ENCODE measurements at regions not wholly inside any gene's neighbourhood (a gene's known extent, or its start where the extent isn't known, plus 50 kb on each side); places are given as distances from the start of the nearest gene placed in this dataset.

DNA sequence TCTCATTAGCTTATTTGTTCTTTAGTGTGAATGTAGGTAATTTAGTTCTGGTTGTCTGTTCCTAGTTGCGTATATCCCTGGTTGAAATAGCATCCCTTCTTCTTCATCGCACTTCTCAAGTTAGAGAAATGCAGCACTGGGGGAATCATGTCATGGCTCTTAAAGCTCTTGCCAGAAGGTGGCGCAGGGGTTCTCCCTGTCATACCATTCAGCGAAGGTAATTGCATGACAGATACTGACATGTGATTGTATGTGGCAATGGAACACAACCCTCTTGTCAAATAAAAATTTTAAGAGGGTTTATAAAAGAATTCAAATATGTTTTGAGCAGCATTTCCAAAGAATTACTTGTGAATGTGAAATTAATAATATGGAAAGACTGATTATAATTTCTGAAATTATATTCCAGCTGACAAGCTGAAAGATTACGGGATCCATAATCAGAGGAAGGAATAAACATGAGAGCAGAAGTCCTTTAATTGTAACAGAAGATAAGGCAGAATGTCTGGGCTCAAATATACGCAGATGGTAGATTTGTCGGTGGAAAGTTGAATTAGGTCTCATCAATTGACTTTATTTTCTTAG is 411.7 kb downstream of the DSEL start:
- TF ChIP-seq EZH2phosphoT487 (IDR thresholded peaks at IDR 0.05; ENCODE audit: borderline replicate concordance, low read length) (no peak), CTCF (IDR thresholded peaks at IDR 0.05; ENCODE audit: low read depth, low read length, poor library complexity, severe bottlenecking) (peak; percentile 76)
- H3K9me3 ChIP-seq (ENCODE audit: control insufficient read depth, insufficient read depth, low read length), result no peaks in the 10 kb centered on the region
- H3K79me2 ChIP-seq (ENCODE audit: control insufficient read depth, low read length), result no peaks in the 10 kb centered on the region

GRCh38 chr18:67094123-67094522 is 422.4 kb downstream of the DSEL start:
- Histone ChIP-seq H4K20me1 (ENCODE audit: control insufficient read depth, insufficient read depth, low read depth, low read length) (no peaks in the 10 kb centered on the region), H3K9me2 (replicated peaks; ENCODE audit: control insufficient read depth, low read length) (no peaks in the 10 kb centered on the region), H3K27ac (ENCODE audit: low read depth, low read length) (no peak overlapping the region), H3K4me2 (ENCODE audit: low read length) (no peak overlapping the region), H3K4me1 (ENCODE audit: control insufficient read depth, low read length) (no peaks in the 10 kb centered on the region), H3F3A (ENCODE audit: control insufficient read depth, insufficient read depth) (no peaks in the 10 kb centered on the region), H3K9me3 (ENCODE audit: control insufficient read depth, insufficient read depth, low read length) (no peaks in the 10 kb centered on the region), H3K4me3 (ENCODE audit: low read length) (no peak overlapping the region), H3K79me2 (ENCODE audit: control insufficient read depth, low read length) (no peaks in the 10 kb centered on the region), H3K36me3 (ENCODE audit: control insufficient read depth, low read length) (no peaks in the 10 kb centered on the region), H3K27me3 (ENCODE audit: control insufficient read depth, low read length) (no peaks in the 10 kb centered on the region)
- no peak for TF ChIP-seq EZH2phosphoT487 (IDR thresholded peaks at IDR 0.05; ENCODE audit: borderline replicate concordance, low read length)
- no peak for TF ChIP-seq CTCF (IDR thresholded peaks at IDR 0.05; ENCODE audit: low read depth, low read length, poor library complexity, severe bottlenecking)

More for the DNA sequence above, 411.7 kb downstream of the DSEL start:
- no peaks in the 10 kb centered on the region for H3K9me2 ChIP-seq (replicated peaks; ENCODE audit: control insufficient read depth, low read length)
- no peak overlapping the region for H3K27ac ChIP-seq (ENCODE audit: low read depth, low read length)
- no peaks in the 10 kb centered on the region for H4K20me1 ChIP-seq (ENCODE audit: control insufficient read depth, insufficient read depth, low read depth, low read length)
- H3K4me2 ChIP-seq (ENCODE audit: low read length), result no peak overlapping the region
- H3F3A ChIP-seq (ENCODE audit: control insufficient read depth, insufficient read depth), result no peaks in the 10 kb centered on the region
- no peak overlapping the region for H3K4me3 ChIP-seq (ENCODE audit: low read length)
- H3K36me3 ChIP-seq (ENCODE audit: control insufficient read depth, low read length), result no peaks in the 10 kb centered on the region
- no peaks in the 10 kb centered on the region for H3K27me3 ChIP-seq (ENCODE audit: control insufficient read depth, low read length)
- no peaks in the 10 kb centered on the region for H3K4me1 ChIP-seq (ENCODE audit: control insufficient read depth, low read length)

DNA sequence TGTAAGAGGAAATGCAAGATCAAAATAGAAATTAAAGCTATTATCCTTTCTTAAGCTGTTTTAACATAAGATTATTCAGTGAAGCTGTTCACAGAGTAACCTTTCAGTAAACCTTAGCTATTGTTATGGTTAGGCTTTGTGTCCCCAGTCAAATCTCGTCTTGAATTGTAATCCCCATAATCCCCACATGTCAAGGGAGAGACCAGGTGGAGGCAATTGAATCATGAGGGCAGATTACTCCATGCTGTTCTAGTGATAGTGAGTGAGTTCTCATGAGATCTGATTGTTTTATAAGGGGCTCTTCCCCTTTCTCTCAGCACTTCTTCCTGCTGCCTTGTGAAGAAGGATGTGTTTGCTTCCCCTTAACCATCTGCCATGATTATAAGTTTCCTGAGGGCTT is 424.4 kb downstream of the DSEL start:
- Histone ChIP-seq H3K27me3 (ENCODE audit: control insufficient read depth, low read length) (no peaks in the 10 kb centered on the region), H3F3A (ENCODE audit: control insufficient read depth, insufficient read depth) (no peaks in the 10 kb centered on the region), H3K9me3 (ENCODE audit: control insufficient read depth, insufficient read depth, low read length) (no peaks in the 10 kb centered on the region), H4K20me1 (ENCODE audit: control insufficient read depth, insufficient read depth, low read depth, low read length) (no peaks in the 10 kb centered on the region), H3K4me3 (ENCODE audit: low read length) (no peak overlapping the region), H3K36me3 (ENCODE audit: control insufficient read depth, low read length) (no peaks in the 10 kb centered on the region), H3K9me2 (replicated peaks; ENCODE audit: control insufficient read depth, low read length) (no peaks in the 10 kb centered on the region), H3K4me2 (ENCODE audit: low read length) (no peak overlapping the region), H3K4me1 (ENCODE audit: control insufficient read depth, low read length) (no peaks in the 10 kb centered on the region), H3K27ac (ENCODE audit: low read depth, low read length) (no peak overlapping the region), H3K79me2 (ENCODE audit: control insufficient read depth, low read length) (no peaks in the 10 kb centered on the region)
- no peak for TF ChIP-seq EZH2phosphoT487 (IDR thresholded peaks at IDR 0.05; ENCODE audit: borderline replicate concordance, low read length)
- no peak for TF ChIP-seq CTCF (IDR thresholded peaks at IDR 0.05; ENCODE audit: low read depth, low read length, poor library complexity, severe bottlenecking)
